OCI-LY3 (cell line): ENCODE measurements at regions not wholly inside any gene's neighbourhood (a gene's known extent, or its start where the extent isn't known, plus 50 kb on each side); places are given as distances from the start of the nearest gene placed in this dataset.

Experiments
- CTCF ChIP-seq: fragments of 200-600, 300-600 bp; sonication (generic); IDR thresholded peaks from 2 replicates; pipeline ENCODE4 v1.5.1; 2014; ENCODE audit warnings: antibody characterized with exemption, low read length, low read depth
- EZH2phosphoT487 ChIP-seq: fragments of 200-600 bp; shearing (Covaris generic); IDR thresholded peaks from 2 replicates; pipeline ENCODE4 v1.6.1; 2018; ENCODE audit warnings: antibody characterized with exemption, mixed run types, low read depth

- TF ChIP-seq CTCF: no peak
- TF ChIP-seq EZH2phosphoT487: no peak
Measured at GRCh38 chr5:175056831-175057230, 332.4 kb downstream of the MSX2 start.
